ENCODE measurements at regions not wholly inside any gene's neighbourhood (a gene's known extent, or its start where the extent isn't known, plus 50 kb on each side); places are given as distances from the start of the nearest gene placed in this dataset.
"Not testable (repeated sequence)": the region's sequence is repeated elsewhere in the genome, so short reads cannot be mapped to it uniquely, and the experiment has no call there.

DNA sequence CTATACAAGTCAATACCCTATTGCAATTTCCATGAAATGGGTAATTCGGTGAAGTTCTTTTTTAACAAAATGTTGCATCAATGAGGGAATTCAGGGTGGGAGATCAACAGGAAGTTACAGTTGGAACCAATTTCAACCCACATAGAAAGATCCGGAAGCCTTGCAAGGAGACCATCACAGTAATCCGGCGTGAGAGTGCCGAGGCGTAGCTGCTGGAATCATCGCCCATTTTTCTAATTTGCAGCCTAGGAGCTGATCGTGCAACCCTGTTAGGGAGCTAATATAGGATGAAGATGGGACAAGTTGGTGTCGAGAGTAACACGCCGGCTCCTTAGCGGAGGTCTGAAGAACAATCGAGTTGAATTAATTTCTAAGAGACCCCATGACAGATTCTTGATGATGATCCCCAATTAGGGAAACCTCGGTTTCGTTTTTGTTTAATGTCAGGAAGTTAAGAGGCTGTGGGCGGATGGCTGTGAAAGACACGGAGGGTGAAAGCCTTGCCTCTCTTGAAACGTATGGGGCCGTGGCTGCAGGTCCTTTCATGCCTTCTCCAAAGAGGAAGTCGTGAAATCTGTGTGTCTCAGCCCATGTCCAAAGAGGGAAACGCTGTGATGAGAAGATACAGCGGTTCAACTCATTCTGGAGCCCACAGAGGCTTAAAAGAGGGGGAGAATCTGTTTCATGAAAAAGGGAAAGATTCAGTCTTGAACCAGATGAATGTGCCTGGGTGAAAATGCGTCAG is 51.2 kb upstream of the CARD11 start:
- DNase-seq, result no peak

DNA sequence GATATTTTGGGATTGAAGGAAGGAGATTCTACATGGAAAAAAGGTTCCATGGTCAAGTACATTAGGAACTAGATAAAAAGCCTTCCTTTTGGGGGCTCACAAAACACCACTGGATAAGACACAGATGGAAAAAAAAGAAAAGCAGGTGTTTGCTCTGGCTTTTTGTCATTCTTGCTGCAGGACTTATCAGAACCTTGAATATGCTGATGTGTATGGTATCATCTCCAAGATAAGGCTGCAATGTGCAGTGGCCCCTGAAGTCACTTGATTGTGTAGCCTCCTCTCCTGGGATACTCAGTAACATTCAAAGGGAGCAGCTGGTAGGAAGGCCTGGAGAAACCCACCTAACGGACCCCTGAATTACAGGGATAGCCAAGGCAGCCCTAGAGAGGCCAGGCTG is 54.1 kb upstream of the CARD11 start:
- DNase-seq, result no peak

DNA sequence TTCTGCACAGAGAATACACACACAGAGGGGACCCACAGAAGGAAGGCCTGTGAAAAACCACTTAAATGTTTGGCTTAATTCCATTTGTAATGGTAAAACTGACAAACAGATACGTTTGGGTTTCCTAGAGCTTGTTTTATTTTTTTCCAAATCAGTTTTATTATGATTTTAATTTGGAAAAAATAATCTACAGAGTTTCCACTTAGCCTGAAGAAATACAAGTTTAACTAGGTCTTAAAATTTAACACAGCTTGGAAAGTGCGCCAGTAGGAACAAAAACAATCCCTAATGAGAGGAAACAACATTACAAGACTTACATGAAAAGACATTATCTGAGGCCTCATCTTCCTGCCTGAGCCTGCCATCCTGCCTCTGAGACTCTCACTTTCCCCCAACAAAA is 58.5 kb upstream of the CARD11 start:
- no peak for DNase-seq

DNA sequence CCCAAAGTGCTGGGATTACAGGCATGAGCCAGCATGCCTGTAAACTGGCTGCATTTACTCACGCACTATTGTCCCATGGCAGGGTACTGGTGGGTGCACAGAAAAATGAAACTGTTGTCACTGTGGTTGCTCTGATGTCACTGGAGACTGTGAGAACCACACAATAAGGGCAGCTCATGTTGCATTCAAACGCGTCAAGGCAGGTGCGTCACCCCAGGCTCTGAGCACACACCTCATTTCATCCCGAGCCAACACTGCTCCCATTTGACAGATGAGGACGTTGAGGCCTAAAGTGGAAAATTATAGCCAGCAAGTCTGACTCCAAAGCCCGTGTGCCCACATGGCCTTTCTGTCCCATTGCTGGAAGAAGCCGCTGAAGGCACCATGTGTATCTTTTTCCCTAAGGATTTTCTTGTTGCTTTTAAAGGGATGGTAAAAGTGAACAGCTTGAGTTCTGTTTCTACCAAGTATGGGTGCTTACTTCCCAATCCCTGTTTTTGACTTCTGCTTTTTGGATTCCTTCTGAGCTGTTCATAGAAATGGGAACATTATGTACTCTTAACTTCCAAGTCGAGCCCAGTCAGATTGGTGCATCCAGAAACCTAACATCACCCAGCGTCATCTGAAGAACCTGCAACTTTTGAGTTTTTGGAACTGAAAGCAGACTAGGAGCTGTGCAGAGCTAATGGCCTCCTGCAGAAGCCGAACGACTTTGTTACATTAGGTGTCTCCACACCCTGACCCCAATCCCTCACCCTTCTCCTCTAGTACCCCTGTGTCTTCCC is 60.1 kb upstream of the CARD11 start:
- no peak for DNase-seq

DNA sequence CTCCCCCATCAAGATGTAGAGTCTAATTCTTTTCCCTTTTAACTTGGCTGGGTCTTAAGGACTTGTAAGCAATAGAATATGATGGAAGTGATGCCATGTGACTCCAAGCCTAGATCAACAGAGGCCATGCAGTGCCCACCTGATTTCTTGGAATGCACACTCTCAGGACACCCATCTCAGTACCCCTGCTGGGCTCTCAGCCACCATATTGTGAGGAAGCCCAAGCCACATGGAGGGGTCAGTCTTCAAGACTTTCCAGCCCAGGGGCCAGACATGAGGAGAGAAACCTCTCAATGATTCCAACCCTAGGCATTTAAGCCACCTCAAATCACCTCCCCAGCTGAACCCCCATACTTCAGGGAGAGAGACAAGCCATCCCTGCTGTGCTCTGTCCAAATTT is 62.2 kb upstream of the CARD11 start:
- no peak for DNase-seq

DNA sequence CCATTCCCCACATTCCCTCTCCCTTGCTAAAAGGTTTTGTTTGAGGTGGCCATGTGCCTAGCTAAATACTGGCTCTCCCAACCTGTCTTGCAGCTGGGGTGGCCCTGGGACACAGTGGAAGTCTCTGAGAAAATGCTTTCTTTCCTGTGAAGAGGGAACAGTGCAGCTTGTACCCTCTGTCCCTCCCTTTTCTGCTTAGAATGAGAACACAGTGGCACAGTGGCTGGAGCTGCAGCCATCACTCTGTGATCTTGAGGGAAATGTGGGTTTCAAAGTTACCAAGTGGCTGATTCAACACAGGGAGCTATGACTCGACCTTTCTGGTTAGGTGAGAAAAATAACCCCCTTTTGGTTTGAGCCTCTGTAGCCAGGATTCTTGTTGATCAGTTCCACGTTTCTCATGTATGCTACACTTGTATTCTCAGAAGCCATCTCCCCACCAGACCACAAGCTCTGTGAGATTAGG is 62.7 kb upstream of the CARD11 start:
- no peak for DNase-seq

DNA sequence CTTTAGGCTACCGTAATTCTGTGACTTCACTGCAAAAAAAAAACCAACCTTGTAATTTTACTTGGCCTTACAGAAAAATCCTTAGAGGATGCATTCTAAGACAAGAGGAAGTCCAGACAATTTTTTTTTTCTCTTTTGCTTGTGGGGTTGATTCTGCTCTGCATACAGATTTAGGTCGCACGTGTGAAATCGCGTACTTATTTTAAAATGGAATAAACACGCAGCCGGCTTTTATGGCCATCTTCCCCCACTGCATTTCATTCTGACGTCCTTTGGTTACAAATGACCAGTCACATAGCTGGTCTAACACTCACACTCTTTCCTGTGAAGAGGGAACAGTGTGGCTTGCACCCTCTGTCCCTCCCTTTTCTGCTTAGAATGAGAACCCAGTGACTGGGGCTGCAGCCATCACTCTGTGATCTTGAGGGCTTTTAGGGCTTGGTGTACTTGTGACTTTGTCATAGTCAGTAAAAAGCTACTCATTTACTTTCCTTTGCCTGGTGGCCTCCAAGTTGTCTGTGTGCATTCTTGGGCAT is 63.6 kb upstream of the CARD11 start:
- DNase-seq, result no peak

DNA sequence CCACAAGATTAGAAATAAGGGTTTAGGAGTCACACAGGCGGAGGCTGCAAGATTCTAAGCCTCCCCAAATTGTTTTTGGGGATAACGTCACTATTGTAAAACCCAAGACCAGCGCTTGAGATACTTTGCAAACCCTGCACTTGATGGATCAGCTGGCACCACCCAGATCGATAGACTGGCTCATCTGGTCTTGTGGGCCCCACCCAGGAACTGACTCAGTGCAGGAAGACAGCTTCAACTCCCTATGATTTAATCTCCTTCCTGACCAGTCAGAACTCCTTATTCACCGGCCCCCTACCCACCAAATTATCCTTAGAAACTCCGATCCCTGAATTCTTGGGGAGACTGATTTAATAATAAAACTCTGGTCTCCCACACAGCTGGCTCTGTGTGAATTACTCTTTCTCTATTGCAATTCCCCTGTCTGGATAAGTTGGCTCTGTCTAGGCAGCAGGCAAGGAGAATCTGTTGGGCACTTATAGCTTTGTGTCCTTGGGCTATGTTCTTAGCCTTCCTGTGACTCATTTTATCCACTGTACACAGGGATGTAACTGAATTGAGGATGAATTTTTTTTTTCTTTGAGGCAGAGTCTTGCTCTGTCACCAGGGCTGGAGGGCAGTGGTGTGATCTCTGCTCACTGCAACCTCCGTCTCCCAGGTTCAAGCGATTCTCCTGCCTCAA is 64.4 kb upstream of the CARD11 start:
- no peak for DNase-seq

DNA sequence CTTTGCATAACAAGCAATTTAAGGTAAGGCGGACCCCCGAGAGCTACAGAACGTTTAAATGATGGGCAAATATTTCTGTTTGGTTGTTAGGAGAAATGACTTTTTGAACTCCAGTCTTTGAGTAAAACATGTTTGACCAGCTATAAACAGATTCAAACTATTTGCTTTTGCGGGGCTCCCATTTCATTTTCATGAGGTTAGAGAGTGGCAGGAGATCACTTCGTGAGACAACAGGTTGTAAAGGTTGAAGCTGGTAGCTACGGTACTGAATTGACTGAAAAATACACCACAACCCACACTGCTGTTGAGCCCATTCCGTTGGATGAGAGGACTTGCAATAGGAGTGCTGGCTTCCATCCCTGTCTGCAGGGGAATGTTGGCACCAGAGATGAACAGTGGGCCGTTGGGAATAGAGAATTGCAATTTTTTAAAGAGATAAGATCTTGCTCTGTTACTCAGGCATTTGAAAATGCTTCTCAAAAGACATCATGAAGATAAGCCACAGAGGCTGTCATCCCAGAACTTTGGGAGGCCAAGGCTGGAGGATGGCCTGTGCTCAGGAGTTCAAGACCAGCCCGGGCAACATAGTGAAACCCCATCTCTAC is 65.7 kb upstream of the CARD11 start:
- no peak for DNase-seq

DNA sequence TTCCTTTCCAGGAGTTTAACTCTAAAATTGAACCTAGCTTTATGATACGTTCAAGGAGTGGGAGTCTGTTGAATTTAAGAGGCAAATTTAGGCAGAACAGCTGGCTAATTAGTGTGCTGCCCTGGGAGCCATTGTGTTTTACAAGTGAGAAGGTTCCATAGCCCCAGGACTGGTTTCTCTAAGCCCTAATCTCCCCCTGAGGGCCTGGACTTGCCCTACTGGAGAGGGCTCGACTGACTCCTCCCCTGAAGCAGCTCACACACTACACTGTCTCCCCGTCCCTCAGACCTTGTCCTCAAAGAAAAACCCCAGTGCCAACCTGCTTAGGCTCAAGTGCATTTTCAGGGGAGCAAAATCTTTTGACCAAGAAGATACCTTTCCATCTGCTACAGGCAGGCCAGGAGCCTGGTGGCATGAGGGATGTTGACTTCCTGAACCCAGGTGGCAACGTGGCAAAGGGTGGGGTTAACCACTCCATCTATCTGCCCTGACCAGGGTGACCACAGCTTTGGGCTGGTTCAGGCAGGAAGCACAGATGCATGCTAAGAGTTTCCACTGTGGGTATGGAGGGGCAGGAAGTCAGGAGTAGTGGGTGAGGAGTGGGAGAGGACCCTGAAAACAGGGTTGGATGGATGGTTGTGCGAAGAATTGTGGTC is 68.9 kb upstream of the CARD11 start:
- DNase-seq, result peak; percentile 56

DNA sequence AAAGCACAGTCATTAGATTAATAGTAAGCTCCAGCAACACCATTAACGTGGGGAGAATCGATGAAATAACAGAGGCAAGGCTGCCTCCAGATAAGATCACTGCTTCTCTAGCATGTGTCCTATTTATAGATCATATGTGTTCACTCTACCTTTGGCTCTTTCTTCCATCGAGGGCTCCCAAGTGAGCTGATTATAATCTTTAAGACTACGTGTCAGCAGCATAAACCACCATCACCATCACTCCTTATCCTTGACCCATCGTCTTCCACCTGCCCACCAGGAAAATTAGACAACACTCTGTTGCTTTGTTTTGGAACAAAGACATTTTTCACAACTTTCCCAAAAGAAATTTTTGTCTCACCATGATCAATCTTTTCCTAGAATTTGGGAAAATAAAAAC is 71.2 kb upstream of the CARD11 start:
- DNase-seq, result no peak

DNA sequence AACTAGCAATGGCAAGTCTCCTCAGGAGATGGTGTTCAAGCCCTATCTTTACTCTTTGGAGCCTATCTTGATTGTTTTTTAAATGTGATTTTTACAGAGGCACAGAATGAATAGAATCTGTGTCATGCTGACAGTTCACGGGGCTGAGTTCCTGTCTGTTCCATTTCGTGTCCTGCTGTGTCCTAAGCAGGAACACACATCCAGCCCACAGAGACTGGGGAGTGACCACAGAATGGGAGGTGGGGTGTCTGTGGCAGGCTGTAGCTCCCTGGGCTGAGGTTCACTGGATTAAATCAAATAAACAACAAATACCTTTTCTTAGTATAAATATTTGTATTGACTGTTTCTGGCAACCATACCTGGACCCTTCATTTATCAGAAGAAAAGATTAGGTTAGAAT is 73.4 kb upstream of the CARD11 start:
- DNase-seq, result no peak

DNA sequence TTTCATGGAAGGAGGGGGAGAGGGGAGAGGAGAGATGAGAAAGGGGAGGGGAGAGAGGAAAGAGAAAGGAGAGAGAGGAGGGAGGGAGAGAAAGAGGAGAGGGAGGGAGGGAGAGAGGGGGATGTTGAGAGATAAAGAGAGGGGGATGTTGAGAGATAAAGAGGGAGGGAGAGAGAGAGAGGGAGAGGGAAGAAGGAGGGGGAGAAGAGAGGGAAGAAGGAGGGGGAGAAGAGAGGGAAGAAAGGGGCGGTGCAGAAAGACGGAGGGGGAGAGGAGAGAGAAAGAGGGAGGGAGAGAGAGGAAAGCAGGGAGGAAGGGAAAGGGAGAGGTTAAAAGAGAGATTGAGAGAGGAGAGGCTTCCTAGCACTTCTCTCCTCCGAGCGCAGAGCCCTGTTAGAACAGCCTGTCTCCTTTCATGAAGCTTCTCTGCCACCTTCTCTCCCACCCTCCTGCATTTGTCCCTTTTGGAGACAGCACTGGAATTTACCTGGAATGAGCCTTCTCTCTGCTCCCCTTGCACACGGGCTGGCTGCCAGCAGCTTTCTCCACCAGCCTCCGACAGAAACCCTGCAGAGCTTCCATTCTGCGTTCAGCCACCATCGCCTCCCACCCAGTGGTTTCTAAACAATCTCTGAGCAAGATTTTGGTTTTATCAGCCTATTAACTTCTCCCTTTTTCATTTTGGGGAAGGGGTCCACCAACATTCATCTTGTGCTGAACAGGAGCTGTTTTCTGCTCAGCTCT is 74.0 kb upstream of the CARD11 start:
- no peak for DNase-seq

DNA sequence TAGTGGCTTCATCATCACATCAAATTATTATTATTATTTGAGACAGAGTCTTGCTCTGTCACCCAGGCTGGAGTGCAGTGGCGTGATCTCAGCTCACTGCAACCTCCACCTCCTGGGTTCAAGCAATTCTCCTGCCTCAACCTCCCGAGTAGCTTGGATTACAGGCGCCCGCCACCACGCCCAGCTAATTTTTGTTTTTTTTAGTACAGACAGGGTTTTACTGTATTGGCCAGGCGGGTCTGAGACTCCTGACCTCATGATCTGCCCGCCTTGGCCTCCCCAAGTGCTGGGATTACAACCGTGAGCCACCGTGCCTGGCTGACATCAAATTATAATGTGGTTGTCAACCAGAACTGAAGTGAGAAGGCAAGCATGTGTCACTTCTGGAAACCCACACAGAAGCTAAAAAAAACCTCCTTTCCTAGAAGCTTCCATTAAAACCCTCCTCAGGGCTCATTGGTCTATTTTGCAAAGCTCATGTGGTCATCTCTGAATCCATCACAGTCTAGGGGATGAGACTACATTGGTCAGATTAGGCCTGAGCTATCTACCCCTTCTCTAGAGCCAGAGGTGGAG is 75.8 kb upstream of the CARD11 start:
- not testable (repeated sequence) for DNase-seq

DNA sequence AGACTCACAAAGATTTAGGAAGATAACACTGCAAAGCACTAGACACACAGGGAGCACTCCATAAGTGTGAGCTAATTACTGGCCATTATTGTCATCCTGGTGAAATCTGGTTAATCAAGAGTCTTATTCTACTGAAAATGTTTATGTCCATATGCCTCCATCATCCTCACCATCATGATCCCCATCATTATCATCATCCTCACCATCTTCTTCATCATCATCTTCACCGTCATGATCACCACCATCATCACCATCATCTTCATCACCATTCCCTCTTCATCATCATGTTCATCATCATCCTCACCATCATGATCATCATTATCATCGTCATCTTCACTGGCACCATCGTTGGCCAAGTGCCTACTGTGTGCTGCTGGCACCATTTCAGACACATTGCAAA is 76.3 kb upstream of the CARD11 start:
- DNase-seq, result no peak

DNA sequence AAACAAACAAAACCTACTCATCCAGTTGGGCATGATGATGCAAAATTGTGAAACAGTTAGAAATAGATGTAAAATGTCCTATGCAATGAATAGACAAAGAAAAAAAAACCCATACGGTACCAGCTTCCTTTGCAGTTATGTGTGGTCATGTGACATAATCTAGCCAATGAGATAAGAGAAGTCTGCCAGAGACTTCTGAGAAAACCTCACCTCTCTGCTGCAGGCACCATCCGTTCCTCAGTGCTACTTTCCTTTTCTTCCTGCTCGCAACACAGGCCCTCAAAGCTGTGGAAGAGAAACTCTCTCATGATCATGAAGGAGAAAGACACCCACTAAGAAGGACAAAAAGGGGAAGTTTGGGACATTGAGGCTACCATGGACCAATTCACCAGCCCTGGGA is 76.8 kb upstream of the CARD11 start:
- no peak for DNase-seq

DNA sequence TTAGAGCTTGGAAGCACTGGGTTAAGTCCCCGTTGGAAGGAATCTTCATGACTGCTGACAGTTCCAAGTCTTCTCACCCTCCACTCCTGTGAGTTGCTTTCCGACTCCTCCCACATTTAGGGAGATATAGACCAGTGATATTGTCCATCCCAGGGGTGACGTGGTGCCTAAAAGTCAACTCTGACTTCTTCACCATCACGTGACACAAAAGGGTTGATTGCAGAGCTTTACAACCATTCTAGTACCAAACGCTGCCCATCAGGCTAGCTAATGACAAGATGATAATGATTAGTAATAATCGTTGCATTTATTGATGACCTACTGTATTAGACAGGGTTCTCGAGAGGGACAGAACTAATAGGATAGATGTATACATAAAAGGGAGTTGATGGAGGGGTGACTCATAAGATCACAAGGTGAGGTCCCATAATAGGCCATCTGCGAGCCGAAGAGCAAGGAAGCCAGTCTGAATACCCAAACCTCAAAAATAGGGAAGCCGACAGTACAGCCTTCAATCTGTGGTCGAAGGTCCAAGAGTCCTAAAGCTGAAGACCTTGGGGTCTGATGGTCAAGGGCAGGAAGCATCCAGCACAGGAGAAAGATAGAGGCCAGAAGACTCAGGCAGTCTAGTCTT is 85.3 kb upstream of the CARD11 start:
- DNase-seq, result no peak

DNA sequence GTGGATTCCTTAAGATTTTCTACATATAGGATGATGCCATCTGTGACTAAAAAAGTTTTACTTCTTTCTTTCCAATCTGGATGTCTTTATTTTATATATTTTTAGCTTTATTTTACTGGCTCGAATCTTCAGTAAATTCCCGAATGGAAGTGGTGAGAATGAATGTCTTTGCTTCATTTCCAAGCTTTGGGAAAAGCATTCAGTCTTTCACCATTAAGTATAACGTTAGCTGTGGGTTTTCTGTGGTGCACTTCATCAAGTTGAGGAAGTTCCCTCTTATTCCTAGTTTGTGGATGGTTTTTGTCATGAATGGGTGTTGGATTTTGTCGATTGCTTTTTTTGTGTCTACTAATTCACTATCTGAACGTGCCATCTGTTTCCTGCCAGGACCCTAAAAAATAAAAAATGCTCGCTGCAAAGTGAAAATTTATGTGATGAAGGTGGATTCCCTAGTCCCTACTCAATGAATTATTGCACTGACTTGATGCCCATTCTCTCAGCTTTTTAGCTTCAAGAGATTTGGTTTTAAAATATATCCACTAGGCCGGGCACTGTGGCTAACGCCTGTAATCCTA is 90.2 kb upstream of the CARD11 start:
- no peak for DNase-seq

DNA sequence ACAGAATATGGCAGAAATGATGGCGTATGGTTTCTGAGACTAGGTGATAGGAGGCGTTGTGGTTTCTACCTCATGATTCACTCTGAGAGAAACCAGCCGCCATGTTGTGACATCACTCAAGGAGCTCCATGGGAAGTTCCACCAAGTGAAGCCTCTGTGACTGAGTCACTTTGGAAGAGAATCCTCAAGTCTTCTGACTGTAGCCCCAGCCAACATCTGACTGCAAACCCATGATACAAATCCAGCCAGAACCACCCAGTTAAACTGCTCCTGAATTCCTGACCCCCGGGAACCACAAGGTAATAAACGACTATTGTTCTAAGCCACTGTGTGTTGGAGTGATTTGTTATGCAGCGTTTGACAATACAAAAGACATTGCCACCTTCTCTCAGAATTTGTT is 91.1 kb upstream of the CARD11 start:
- DNase-seq, result no peak

DNA sequence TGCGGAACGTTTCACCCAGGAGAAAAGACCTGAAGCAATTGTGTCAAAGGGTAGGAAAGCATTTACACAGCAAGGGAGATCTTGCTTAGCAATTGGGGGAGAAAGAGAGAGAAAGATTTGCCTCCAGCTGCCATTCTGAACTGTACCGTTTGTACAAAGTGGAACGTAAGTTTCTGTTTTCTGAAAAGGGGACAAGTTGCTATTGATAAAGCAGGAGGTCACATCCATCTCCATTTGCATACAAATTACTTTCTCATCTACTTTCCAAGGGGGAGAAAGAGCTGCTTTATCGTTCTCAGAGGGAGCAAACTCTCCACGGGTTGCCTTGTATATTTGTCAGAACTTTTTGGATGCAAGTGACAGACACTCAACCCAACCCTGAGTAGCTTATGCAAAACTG is 92.0 kb upstream of the CARD11 start:
- DNase-seq, result no peak

DNA sequence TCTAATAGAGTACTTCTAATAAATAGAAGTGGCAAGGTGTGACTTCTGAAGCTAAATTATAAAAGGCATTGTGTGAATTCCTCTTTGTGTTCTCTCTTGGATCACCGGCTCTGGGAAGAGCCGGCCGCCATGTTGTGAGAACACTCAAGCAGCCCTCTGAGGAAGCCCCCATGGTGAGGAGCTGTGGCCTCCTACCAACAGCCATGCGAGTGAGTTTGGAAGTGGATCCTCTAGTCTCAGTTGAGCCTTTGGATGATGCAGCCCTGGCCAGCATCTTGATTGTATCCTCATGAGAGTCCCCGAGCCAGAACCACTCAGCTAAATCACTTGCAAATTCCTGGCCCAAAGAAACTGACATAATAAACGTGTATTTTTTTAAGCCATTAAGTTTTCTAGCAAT is 94.5 kb upstream of the CARD11 start:
- no peak for DNase-seq

All from NCI-H1436 (cell line).